GM21447 (cell line): ENCODE measurements at regions not wholly inside any gene's neighbourhood (a gene's known extent, or its start where the extent isn't known, plus 50 kb on each side); places are given as distances from the start of the nearest gene placed in this dataset.

Experiments
- ATAC-seq: cut with Tn5 transposase; IDR thresholded peaks from one replicate; pipeline ENCODE4 v1.9.1; 2021; ENCODE audit not compliant: unreplicated experiment

DNA sequence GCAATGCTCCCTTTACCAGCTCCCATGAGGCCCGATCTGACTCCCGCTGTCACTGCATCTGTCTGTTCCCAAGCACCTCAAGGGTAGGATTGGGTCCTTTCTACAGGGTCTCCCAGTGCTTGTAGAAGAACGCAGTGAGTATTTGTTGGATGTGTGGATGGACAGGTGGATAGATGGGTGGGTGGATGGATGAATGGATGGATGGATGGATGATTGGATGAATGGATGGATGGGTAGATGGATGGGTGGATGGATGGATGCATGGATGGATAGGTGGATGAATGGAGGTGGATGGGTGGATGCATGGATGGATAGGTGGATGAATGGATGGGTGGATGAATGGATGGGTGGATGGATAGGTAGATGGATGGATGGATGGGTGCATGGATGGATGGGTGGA lies 91.6 kb downstream of the HS1BP3 start:
- ATAC-seq, result no peak

DNA sequence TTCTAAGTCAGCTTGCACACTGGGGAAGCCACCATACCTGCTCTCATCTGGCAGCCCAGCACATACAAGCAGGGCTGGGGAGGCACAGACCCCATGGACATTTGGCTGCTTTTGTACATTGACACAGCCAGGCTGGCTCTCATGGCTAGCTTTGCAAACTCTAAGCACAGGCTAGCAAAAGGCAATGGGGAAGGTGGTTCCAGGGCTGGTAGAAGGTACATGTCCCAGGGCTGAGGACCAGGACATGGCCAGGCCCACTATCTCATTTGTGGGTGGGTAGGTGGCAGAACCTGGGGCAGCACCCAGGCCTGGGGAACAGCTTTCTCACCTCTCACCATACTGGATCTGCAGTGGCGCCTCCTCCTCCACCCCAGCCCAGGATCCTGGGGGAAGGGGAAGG lies 90.9 kb downstream of the HS1BP3 start:
- ATAC-seq, result no peak

DNA sequence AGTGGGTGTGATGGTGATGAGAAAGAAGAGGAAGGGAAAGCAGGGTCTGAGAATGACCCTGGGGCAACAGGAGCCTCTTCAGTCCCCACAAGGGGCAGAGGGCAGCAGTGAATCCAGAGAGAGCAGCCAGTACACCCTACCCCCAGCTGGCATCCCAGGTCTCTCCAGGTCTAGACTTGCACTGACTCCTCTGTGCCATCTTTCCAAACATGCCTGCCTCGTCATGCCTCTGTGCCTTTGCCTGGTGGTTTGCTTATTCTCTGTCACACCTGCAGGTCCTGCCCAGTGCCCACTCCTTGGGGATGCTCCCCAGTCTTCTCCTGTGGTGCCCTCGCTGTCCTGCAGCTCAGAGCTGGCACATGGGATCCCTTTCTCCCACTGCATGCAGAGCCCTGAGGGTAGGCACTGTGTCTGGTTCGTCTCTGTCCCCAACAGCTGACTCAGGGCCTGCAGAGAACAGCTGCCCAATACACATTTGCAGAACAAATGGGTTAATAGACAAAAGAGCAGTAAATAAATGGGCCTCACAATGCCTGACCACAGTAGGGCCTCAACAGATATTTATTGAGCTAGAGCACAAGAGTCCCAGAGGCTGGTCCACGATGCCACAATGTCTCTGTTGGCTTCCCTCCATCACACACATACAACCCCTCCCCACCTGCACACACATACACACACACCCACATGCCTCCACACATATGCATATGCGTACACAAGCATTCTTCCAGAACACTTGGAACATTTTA lies 89.8 kb downstream of the HS1BP3 start:
- no peak for ATAC-seq

DNA sequence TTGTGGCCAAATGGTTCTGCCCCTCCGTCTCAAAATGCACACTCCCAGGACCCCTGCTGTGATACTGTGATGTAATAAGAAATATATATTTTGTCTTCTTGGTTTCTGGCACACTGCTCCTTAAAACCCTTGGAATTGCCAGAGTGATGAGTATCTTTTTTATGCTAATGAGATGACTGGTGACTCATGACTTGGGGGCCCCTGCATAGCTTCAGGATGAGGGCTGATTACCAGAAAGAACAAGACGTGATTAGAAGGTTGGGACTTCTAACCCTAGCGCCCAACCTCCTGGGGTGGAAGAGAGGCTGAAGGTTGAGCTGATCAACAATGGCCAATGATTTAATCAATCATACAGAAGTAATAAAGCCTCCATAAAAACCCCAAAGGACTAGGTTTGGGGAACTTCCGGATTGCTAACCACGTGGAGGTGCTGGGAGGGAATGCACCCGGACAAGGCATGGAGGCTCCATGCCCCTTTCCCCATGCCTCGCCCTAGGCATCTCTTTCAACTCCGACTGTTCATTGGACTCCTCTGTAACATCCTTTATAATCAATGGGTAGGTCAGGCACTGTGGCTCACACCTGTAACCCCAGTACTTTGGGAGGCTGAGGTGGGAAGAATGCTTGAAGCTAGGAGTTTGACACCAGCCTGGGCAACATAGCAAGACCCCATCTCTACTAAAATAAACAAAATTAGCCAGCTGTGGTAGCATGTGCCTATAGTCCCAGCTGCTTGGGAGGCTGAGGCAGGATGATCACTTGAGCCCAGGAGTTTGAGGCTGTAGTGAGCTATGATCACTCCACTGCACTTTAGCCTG lies 89.1 kb downstream of the HS1BP3 start:
- ATAC-seq, result no peak

DNA sequence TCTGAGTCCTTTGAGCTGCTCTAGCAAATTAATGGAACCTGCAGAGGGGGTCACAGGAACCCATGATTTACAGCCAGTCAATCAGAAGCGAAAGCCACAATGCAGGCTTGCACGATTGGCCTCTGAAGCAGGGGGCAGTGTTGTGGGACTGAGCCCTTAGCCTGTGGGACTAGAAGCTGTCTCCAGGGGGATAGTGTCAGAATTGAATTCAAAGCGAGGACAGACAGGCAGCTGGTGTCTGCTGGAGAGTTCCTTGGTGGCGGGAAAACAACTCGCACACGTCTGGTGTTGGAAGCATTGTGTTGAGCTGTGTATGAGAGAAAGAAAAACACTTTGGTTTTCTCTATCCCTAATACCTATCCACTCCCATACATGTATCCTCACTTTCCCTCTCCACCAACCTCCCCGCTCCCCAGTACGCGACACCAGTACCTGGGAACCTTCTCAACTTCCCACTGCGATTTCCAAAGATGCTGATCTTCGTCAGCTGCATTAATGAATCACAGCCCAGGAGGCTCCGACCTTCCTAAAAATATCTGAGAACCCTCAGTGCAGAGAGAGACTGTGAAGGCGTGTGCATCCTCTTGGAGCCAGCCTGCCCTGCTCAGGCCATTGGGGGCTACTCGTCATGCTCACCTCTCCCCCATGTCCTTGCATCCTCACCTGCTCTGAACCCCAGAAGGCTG lies 88.2 kb downstream of the HS1BP3 start:
- ATAC-seq, result no peak

DNA sequence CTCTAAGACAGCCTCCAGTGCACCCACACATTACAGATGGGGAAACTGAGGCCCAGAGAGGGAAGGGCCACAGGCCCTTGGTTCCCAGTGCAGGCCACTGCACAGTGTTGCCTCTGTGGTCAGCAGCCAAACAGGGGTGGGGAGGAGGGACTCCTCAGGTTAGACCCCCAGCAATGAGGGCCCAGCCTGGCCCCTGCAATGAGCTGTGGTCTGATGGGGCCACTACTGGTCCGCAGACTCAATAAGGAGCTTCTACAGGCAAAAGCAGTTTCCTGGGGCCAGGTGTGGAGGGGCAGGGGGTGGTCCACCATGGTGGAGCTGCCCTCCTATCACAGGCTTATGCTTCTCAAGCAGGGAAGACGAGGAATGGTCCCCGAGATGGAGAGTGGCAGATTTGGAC lies 87.6 kb downstream of the HS1BP3 start:
- ATAC-seq, result no peak

DNA sequence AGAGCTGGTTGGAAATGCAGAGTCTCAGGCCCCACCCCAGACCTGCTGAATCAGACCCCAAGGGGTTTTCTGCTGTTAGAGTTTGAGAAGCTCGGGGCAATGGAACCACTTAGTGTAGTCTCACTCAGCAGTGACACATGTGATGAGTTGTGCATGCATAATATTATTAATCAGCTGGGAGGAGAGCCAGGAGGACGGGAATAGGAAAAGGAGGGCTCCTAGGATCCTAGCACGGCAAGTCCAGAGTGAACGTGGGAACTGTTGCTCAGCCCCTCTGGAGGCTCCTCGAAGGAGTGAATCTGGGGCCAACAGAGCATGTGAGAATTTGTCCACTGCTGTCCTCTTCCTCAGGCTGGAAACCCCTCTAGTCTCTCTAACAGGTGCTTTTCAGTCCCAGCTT lies 87.1 kb downstream of the HS1BP3 start:
- ATAC-seq, result no peak

DNA sequence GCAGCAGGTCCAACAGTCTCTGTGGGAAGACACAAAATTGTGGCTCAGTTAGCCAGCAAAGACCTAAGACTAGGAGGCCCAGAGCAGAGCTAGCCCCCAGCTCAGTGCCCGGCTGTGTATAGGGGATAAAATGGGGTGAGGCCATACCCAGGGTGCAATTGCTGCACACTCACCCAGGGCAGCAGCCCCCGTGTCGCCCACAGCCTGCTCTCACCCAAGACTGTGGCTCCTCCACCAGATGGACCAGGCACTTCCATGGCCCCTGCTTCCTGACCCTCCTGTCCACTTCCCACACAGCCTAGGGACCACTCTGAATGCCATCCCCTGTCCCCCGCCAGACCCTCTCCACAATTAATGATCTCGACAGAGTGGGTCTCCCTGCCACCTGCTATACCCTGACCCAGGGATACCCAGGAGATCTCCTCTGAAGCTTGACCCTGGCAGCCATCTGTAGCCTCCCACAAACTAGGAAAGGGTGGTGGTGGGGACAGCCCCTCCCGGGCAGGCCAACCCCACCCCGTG lies 85.7 kb downstream of the HS1BP3 start:
- no peak for ATAC-seq

DNA sequence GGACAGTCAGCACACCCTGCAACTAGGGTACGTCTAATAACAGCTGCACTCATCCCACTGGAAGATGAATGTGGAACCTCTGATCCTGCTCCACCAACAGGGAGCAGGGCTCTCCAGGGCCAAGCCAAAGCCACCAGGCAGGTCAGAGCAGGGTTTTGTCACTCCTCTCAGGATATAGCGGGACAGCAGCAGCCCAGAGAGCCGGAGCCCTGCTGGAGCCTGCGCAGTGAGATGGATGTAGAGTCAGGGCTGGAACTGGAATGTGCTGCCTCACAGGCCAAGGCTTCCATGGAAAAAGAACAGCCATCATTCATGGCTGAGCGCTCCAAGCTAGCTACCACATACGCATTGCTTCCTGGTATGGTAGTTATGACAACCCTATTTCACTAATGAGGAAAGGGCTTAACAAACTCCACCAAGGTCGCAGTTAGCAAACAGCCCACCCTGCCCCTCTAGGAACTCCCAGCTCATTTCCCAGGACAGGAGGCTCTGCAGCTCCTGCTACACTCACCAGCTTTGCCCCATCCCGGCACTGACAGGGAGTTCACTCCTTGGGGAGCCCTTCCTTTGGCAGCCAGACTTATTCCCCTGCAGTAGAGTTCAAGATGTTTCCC lies 85.2 kb downstream of the HS1BP3 start:
- ATAC-seq, result no peak

DNA sequence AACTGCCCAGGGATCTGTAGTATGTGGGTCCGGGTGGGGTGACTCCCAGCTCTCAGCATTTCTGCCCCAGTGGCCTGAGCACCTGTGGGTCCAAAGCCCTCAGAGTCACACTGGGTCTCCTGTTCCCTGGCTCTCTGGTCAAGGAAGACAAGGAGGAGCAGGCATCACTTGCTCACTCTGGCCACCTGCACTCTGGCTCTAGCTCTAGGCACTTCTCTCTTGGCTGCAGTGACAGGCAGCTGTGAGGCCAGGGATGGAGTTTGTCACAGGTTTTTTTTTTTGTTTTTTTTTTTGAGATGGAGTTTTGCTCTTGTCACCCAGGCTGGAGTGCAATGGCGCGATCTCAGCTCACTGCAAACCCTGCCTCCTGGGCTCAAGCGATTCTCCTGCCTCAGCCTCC lies 84.6 kb downstream of the HS1BP3 start:
- ATAC-seq, result no peak

DNA sequence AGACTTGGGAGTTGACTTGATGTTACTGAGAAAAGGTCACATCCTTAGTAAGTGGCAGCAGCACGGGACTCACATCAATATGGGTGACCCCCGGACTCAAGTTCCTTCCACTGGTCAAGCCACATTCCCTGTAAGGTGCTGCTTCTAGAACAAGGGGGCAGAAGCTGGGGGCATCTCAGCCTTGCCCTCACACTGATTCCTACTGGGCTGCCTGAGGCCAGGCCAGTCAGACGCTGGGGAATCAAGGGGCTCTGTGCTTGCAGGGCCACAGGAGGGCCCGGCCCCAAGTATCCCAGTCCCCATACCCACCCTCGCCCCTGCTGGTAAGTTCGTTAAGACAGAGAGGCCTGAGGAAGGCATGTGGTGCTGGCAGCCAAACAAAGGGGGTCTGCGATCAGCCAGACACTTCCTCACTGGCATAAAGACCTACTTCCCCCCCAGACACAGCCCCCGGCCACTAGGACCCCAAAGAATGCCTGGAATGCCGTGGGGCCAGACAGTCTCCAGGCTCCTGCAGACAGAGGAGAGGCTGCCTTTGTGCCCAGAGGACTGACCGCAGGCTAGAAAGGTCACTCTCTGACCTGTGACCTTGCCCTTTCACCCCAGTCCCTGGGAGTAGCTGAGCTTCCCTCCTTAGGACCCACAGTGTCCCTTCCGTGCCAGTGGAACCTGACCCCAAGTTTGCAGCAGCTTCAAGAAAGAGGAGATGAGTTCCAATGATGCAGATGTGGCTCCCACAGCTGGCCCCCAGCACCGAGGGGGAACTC lies 83.6 kb downstream of the HS1BP3 start:
- ATAC-seq, result no peak
